HL-60 (cell line): ENCODE measurements at regions not wholly inside any gene's neighbourhood (a gene's known extent, or its start where the extent isn't known, plus 50 kb on each side); places are given as distances from the start of the nearest gene placed in this dataset.

Experiments
- DNase-seq, 2 experiments: peaks; one replicate each; pipeline ENCODE4 v3.0.0-alpha.2; 2010 to 2020; ENCODE audit warnings: low read depth in 1 of 2, low spot score in 1 of 2
- H3K27ac ChIP-seq: fragments of 250-450 bp; sonication (Bioruptor Pico); replicated peaks from 2 replicates; pipeline ENCODE4 v1.5.1; 2020; ENCODE audit warnings: mild to moderate bottlenecking, moderate library complexity
- H3K27me3 ChIP-seq: fragments of 250-450 bp; sonication (Bioruptor Pico); 2 replicates; pipeline ENCODE4 v1.5.1; 2021; ENCODE audit warnings: mild to moderate bottlenecking, moderate library complexity; ENCODE audit not compliant: insufficient read depth, poor library complexity, severe bottlenecking
- H3K4me3 ChIP-seq: replicated peaks from 2 replicates; pipeline ENCODE4 v1.5.1; 2011; ENCODE audit warnings: mild to moderate bottlenecking, control low read depth, low read length; ENCODE audit not compliant: insufficient read depth
- CTCF ChIP-seq: IDR thresholded peaks from one replicate; pipeline ENCODE4 v1.5.1; 2011; ENCODE audit warnings: low read length, control low read depth, inconsistent platforms; ENCODE audit not compliant: insufficient read depth
- GABPA ChIP-seq: IDR thresholded peaks from 2 replicates; pipeline ENCODE4 v1.6.1; 2012; ENCODE audit warnings: low read depth
- POLR2AphosphoS5 ChIP-seq: IDR thresholded peaks from 2 replicates; pipeline ENCODE4 v1.6.1; 2012; ENCODE audit warnings: low read depth
- REST ChIP-seq: IDR thresholded peaks from 2 replicates; pipeline ENCODE4 v1.6.1; 2012; ENCODE audit warnings: low read depth; ENCODE audit not compliant: insufficient replicate concordance
- SPI1 ChIP-seq: IDR thresholded peaks from 2 replicates; pipeline ENCODE4 v1.6.1; 2012; ENCODE audit warnings: low read depth, mild to moderate bottlenecking, borderline replicate concordance

- TF ChIP-seq CTCF (no peak), SPI1 (no peak), GABPA (no peak), REST (no peak), POLR2AphosphoS5 (no peak)
- Histone ChIP-seq H3K27me3 (no peaks in the 10 kb centered on the region), H3K4me3 (no peak overlapping the region), H3K27ac (no peak overlapping the region)
- DNase-seq = no peak
These were observed 119.4 kb upstream of the PIEZO2 start for GRCh38 chr18:11268741-11269233.

GRCh38 chr18:11268153-11268552, 118.8 kb upstream of the PIEZO2 start:
- TF ChIP-seq REST = no peak
- TF ChIP-seq CTCF = no peak
- TF ChIP-seq GABPA = no peak
- no peak for TF ChIP-seq SPI1
- TF ChIP-seq POLR2AphosphoS5 = no peak
- no peak overlapping the region for H3K4me3 ChIP-seq
- H3K27me3 ChIP-seq = no peaks in the 10 kb centered on the region
- no peak for DNase-seq
- no peak overlapping the region for H3K27ac ChIP-seq

DNA sequence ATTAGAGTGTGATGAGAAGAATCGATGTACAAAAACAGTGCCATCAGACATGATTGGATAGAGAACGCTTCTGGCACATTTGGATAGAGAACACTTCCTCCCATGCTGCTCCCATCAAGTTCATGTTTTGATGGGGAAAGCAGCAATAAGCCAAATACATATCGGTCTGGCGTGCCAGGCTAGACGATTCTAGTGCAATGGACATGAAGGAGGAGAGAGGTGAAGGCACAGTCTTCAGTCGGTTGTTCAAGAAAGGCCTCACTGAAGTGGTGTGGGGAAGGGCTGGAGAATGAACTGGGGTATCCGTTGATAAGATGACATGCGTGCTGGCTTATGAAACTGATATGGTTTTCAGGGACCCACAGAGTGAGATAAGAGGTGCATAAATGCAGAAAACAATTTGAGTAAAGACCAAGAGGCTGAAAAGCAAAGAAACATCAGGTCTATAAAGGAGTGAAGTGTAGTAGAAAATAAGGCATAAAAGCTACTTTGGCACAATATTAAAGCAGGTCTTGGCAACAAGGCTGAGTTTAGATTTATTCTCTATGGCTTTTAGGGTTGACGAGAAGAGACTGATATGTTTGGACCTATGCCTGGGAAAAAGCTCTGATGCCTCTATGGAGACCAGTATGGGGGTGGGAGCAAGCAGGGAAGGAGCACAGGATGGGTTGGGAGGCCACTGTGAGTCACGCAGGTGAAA, 117.6 kb upstream of the PIEZO2 start:
- Histone ChIP-seq H3K27ac (no peak overlapping the region), H3K4me3 (no peak overlapping the region), H3K27me3 (no peaks in the 10 kb centered on the region)
- DNase-seq = no peak
- no peak for TF ChIP-seq GABPA
- no peak for TF ChIP-seq SPI1
- TF ChIP-seq POLR2AphosphoS5 = no peak
- no peak for TF ChIP-seq REST
- no peak for TF ChIP-seq CTCF
